PC-3 (cell line): ENCODE measurements at regions not wholly inside any gene's neighbourhood (a gene's known extent, or its start where the extent isn't known, plus 50 kb on each side); places are given as distances from the start of the nearest gene placed in this dataset.

Source experiments
- CTCF ChIP-seq: fragments of 300-600 bp; sonication (generic); conservative IDR thresholded peaks from 2 replicates; pipeline ENCODE4 v1.5.1; 2017; ENCODE audit warnings: antibody characterized with exemption, low read depth, mild to moderate bottlenecking, low read length
- EZH2 ChIP-seq: fragments of 300-600 bp; sonication (generic); IDR thresholded peaks from one replicate; pipeline ENCODE4 v1.6.1; 2017; ENCODE audit warnings: antibody characterized with exemption, mild to moderate bottlenecking, low read length; ENCODE audit not compliant: unreplicated experiment
- EZH2phosphoT487 ChIP-seq: fragments of 300-600 bp; sonication (generic); IDR thresholded peaks from 2 replicates; pipeline ENCODE4 v1.6.1; 2018; ENCODE audit warnings: mild to moderate bottlenecking, antibody characterized with exemption, low read length, borderline replicate concordance

- TF ChIP-seq CTCF, result no peak
- TF ChIP-seq EZH2, result no peak
- no peak for TF ChIP-seq EZH2phosphoT487
These were observed 54.1 kb upstream of the WNT11 start for GRCh38 chr11:76260296-76260925.
